ENCODE measurements at regions not wholly inside any gene's neighbourhood (a gene's known extent, or its start where the extent isn't known, plus 50 kb on each side); places are given as distances from the start of the nearest gene placed in this dataset.

DNA sequence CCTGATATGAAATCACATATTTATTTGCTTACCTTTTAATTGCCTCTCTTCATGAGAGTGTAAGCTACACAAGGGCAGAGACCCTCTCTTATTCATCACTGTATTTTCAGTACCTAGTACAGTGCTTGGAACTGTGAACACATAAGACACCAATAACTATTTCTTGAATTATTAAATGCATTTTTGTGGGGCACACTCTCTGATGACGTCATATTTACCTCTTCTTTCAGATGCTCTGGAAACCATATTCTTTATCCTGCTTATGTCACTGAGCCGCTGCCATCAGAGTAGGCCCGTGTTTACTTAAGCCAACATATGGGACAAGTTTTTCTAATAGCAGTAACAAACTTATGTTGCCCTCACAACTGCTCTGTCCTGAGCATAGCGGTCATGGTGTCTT, 266.5 kb downstream of the ELAVL2 start:
- no peak for DNase-seq (ENCODE audit: low read depth in 2 of 3, low spot score in 2 of 3)

DNA sequence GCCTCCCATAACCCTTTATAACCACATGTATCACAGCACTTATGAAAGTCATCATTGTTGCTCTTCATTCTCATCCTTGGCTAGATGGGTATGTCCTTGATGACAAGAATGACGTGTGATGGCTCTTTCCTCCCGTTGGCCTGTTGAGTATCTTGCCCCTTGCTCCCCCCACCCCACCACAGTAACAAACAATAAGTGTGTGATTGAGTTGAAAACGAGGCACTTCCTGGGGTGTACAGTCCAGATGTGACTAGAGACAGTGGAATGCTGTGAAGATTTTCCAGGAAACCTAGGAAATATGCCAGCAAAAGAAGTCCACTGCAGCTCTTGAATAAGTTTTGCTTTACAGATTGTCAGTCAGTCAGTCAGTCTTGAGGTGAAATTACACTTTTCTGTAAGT, 262.5 kb downstream of the ELAVL2 start:
- DNase-seq (ENCODE audit: low read depth in 2 of 3, low spot score in 2 of 3): no peak

DNA sequence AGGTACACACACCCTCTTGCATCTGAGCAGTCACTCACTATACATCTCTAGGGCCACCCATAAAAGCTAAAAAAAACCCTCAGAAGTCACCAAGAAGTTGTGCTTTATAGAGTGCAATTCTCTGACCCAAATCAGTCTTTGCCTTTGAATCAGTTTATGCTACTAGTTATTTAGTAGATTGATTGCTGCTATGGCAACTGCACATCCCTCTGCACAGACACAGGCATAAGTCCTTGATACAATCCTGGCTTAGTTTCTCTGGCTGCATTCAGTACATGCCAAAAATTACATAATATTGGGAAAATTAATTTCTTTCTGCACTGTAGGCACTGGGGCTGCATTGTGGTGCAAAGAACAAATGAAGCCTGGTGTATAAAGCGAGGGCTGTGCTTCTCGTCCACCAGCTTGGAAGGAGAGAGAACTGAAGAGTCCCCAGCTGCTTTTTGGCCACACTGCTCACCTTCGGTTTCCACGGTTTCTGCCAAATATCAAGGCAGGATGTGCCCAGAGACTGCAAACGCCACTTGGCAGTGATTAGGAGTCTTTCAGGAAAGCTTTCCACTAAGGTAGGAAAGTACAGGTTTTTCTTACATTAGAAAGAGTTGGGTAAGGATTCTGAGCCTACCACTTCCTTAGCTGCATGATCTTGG, 258.4 kb downstream of the ELAVL2 start:
- no peak for DNase-seq (ENCODE audit: low read depth in 2 of 3, low spot score in 2 of 3)

DNA sequence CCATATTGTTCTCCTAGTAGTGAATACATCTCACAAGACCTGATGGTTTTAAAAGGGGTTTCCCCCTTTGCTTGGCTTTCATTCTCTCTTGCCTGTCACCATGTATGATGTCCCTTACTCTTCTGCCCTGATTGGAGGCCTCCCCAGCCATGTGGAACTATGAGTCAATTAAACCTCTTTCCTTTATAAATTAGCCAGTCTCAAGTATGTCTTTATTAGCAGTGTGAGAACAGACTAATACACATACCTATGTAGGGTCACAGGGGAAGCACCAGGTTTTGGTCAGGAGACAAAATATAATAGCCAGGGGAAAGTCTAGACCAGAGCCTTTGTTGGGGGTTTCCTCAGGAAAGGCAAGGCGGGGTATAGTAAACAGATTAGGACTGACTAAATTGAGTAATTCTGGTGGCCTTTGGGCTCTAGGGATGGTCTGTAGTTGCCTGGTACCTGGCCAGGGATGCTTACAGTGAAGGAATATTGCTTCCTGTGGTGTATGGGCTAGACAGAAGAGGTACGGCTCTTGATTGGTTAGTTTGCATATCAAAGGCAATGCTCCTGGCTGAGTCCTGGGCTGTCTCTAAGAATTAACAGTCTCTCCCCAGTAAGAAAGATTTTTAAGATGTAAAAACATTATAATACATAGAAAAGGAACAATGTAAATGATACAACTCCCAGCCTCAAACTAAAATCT, 254.5 kb downstream of the ELAVL2 start:
- DNase-seq (ENCODE audit: low read depth in 2 of 3, low spot score in 2 of 3): no peak

DNA sequence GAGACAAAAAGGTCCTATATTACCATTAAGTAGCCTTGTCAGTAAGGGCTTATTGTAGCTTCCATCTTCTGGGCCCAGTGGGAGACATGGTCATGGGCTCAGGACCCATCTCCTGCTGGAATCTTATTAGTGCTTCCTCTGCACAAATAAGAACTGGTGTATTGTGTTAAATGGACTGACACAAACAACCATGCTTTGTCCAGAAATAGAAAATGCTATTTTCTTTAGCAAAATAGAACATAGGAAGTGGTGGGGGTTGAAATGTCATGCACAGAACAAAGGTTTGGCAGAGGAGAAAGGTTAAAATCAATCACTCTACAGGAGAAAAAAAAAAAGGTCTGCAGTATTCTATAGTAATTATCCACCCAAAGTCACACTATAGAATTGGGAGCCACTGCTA, 252.2 kb downstream of the ELAVL2 start:
- DNase-seq (ENCODE audit: low read depth in 2 of 3, low spot score in 2 of 3): no peak

DNA sequence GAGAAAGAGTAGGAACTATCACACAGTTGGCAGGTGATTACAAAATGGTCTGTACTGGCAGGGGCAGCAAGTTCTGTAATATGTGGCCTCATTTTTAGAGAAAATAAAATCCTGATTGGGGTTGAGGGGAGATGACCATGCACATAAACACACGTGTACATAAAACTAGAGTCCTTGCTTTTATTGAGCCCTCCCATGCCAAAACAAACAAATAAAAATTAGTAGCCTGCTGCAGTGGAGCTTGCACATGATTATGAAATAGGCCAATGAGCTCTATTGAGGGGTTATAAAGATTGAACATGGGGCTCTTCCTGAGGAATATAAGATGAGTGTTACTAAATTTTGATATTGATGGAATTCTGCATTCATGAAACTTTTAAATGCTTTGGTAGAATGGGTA, 248.4 kb downstream of the ELAVL2 start:
- DNase-seq (ENCODE audit: low read depth in 2 of 3, low spot score in 2 of 3): no peak

DNA sequence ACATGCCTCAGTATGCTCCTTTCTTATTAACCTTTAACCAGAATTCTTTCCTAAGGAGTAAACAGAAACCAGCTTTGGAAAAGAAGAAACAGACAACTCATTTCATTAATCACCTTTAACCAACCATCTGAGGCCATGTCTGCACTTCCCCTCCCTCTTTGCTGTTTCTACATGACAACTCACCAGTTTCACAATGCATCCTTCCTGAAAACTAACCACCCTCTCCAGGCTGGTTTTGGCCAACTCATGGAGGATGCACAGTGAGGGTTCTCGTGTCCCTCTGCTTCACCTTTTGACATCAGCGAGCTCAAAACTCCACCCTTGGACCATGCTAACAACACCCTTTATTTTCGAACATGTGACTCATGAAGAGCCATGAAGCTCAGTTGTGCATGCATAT, 244.1 kb downstream of the ELAVL2 start:
- DNase-seq (ENCODE audit: low read depth in 2 of 3, low spot score in 2 of 3): no peak

DNA sequence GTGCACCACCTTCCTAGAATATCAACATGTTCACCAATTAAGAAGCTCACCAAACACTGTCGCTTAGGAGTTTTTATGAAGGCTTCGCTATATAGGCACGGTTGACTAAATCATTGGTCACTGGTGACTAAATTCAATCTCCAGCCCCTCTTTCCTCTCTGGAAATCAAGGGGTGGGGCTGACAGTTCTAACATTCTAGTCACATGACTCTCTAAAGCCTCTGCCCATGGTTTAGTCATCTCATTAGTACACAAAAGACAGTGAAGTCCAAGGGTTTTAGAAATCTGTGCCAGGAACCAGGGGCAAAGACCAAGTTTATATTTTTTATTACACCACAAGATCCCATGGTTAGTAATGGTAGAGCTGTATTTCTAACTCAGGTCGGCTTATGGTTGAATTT, 243.2 kb downstream of the ELAVL2 start:
- no peak for DNase-seq (ENCODE audit: low read depth in 2 of 3, low spot score in 2 of 3)

DNA sequence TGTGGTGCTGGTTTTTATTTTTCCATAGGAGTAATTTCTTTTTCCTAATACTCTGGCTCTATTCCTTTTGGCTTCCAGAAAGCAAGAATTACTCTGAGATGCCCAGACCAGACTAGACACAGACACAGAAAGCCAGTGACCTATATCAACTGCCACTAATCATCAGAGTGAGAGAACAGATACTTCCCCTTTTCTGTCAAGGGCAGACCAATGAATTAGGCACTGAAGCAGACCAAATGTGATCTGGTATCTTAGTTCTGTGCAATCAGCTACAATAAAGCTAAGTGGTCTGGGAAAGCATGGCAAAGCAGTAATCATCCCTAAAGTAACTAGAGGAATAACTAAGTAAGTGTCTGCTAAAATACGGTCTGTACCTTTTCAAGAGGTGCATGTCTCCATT, 239.1 kb downstream of the ELAVL2 start:
- DNase-seq (ENCODE audit: low read depth in 2 of 3, low spot score in 2 of 3): no peak

DNA sequence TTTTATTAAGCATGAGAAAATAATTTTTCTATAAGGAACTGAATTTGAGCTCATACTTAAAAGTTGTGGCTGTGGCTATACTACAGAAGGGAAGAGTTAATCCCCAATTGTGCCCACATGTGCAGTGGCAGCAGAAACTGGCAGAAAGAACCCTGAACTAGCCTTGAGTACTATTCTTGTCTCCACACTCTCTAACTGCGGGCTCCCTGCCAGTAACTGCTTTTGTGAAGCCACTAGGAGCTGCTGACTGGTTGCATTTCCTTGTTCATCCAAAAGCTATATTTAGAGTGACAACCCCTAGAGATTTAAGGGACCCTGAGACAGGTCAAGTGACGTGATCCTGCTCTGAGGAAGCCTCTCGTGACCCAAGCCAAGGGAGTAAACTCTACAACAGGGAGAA, 238.6 kb downstream of the ELAVL2 start:
- DNase-seq (ENCODE audit: low read depth in 2 of 3, low spot score in 2 of 3): no peak

DNA sequence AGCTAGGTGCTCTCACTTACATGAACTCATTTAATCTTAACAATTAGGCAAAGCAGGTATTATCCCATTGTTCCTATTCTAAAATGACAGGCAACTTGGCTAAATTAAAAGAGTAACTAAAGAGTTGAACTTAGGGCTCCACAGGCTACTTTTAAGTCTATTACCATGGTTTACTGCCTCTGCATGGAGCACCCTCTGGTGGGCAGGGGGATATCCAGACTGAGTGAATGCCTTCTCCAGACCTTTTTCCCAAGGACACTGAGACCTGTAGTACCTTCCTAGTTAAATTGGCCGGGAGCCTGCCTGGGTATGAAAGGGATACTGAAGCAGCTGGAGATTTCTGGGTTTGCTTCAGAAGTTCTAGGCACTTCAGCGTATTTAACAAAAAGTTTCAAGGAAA, 238.1 kb downstream of the ELAVL2 start:
- no peak for DNase-seq (ENCODE audit: low read depth in 2 of 3, low spot score in 2 of 3)

DNA sequence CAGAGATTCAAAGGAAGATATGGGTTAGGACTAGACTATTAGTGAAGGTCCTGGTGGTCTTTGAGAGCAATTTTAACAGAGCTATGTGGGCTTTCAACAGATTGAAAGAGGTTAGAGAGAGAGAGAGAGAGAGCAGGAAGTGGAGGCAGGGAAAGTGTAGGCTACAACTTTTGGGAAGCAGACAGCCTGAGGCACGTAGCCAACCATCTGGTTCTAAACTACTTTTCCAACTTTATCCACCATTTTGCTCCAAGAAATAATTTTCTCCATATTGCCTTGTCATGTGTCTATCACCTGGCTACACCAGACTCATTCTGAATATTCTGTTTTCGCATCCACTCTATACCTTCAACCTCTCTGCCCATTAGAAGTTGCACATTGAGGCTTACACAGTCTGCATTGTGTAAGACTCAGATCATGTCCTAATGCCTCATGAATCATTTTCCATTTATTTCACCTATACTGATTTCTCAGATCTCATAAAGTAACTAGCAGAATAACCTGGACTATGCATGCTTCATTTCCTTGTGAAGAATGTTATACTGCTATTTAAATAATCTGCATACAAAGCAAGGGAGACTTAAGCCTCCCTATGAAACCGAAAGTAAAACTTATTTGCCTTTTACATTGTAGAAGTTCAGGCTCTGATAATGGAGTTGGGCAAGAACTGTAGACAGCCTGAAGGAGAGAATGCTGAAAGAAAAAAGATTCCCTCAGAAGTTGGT, 235.6 kb downstream of the ELAVL2 start:
- no peak for DNase-seq (ENCODE audit: low read depth in 2 of 3, low spot score in 2 of 3)

DNA sequence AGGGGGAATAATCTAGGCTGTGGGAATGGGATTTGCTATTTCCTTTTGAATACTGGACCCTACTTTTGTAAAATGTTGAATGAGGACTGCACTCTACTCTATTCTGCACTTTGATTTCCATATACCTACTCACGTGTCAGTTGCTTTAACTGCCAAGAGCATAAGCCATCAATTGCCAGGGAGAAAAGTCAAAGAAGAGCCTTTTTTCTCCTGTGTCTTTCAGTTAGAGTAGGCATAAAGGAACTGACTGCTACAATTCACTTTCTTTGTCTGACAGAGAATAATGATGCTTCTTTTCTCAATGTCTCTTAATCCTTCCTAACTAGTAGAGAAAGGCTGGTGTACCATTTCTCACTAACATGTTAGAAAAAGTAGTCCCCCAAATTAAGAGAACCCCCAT, 231.6 kb downstream of the ELAVL2 start:
- DNase-seq (ENCODE audit: low read depth in 2 of 3, low spot score in 2 of 3): no peak

DNA sequence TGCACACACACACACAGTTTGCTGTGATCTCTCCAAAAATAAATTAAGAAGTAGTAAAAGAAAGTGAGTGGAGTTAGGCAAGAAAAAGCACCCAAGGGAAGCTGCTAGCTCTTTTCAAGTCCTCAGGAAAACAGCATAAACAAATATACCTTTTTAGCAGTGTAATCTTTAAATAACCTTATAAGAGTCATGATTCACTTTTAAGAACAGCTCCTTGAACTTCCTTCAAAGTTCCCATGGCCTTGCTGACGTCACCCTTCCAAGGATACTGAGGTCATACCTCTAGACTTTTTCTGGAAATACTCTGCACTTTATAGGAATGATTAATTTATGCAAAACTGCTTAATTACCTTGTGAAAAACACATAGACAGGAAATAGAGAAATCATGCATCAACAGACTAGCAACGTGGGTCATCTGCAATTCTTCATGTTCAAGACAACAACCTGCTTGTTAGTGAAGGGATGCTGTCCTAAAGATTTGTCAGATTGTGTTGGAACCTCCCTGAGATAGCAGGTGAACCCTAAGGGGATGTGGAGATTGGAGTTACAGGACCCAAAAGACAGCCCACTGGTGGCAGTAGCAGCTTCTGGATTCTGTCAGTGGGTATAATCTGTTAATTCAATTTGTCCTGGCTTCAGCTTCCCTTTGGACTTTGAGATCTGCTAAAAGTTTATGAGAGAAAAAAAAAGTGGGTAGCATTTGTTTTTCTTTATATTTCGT, 229.0 kb downstream of the ELAVL2 start:
- DNase-seq (ENCODE audit: low read depth in 2 of 3, low spot score in 2 of 3): no peak

DNA sequence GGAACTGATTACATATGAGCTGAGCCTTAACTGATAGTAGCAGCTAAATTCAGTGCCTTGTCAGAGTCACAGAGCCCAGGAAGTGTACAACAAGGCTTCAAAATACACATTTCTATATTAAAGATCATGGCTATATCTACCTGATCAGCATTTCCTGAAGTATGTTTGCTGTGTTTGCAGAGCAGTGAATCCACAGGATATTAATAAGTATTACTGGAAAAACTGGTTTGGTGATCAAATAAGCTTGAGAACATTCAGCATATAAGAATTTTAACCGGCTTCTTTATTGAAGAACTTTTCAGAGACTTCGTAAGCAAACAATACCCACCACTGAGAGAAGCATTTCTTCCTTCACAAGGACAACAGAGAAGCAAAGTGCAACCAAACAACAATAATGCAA, 227.0 kb downstream of the ELAVL2 start:
- no peak for DNase-seq (ENCODE audit: low read depth in 2 of 3, low spot score in 2 of 3)

DNA sequence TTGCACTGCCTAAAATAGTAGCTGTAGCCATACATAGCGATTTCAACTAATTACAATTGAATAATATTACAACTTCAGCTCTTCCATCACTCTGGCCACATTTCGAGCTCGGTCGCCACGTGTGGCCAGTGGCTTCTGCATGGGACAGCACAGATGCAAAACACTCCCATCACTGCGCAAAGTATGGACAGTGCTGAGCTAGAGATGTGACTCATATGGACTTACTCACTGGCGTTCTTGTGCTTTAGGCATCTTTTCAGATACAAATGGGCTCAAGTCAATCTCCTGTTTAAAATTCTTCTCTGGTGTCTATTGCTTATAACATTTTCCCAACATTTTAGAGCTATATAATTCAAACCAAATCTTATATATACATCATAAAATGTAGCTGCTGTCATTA, 222.7 kb downstream of the ELAVL2 start:
- no peak for DNase-seq (ENCODE audit: low read depth in 2 of 3, low spot score in 2 of 3)

DNA sequence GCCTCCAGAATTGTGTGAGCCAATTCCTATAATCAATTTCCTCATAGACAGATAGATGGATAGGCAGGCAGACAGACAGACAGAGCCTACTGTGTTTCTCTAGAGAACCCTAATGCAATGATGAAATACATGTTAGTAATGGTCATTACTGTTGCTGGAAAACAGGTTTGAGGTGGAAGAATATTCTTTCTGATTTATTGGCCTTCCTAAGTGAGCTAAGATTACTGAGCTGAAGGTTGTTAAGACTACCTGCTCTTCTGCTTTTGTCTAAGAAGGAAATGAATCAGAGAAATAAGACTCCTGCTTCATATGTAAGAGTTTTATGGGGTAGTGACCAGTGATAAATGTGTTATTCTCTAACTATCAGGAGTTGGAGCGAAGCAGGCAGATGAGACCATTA, 219.9 kb downstream of the ELAVL2 start:
- no peak for DNase-seq (ENCODE audit: low read depth in 2 of 3, low spot score in 2 of 3)

DNA sequence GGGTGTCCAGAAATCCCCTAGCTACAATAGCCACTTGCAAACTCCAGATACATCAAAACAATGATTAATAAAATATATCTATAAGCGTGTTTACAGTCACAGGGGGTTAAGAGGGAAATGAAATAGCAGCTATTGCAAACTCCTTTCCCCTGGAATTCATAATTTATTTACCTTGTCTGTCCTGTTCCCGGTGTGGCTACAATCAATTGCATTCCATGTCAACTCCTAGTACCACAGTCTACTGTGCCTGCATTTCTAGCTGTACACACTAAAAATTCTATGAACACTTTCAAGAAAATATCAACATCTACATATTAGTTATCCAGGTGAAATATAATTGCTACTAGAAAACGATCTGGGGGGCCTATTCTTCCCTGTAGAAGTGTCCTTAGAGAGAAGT, 217.6 kb downstream of the ELAVL2 start:
- no peak for DNase-seq (ENCODE audit: low read depth in 2 of 3, low spot score in 2 of 3)

DNA sequence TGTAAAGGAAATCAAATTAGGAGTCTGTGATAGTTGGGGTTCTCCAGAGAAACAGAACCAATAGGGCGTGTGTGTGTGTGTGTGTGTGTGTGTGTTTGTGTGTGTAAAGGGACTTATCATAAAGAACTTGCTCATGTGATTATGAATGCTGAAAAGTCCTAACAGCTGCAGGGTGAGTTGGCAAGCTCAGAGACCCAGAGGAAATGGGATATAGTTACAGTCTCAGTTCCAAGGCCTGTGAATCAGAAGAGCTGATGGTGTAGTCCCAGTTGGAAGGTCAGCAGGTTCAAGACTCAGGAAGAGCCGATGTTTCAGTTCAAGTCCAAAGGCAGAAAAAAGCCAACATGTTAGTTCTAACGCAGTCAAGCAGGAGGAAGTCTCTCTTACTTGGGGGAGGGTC, 214.2 kb downstream of the ELAVL2 start:
- DNase-seq (ENCODE audit: low read depth in 2 of 3, low spot score in 2 of 3): no peak

DNA sequence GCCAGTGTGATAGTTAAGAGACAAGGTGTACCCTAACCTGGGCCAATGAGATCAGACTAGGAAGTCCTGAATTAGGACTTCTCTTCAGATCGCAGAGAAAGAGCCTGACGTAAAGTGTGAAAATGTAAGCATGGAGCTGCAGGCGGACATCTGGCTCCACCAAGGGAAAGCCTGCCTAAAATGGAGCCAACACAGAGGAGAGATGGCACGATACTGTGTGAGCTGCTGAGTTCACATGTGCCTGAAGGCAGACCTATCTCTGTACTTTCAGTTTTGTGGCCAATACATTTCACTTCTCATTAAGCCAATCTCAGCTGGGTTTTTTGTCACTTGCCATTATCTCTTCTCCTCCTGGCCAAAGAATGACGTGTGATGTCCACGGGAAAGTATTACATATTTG, 210.5 kb downstream of the ELAVL2 start:
- DNase-seq (ENCODE audit: low read depth in 2 of 3, low spot score in 2 of 3): no peak

DNA sequence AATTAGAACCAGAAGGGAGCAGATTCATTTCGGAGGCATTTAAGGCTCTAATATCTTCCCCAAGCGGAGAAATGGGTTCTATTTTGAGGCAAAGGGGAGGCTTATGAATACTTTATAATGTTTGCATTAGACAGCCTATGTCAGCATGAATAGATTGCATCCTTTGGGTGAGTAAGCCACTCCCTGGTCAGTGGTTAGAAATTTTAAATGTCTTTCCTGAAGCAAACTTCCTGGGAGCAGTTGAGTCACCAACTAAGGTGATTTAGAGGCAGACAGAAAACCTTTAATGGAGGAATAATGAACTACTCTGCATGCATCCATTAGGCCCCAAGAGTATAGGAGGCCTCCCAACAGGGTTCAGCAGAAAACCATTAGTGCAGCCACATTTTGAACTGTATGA, 204.9 kb downstream of the ELAVL2 start:
- DNase-seq (ENCODE audit: low read depth in 2 of 3, low spot score in 2 of 3): no peak

DNA sequence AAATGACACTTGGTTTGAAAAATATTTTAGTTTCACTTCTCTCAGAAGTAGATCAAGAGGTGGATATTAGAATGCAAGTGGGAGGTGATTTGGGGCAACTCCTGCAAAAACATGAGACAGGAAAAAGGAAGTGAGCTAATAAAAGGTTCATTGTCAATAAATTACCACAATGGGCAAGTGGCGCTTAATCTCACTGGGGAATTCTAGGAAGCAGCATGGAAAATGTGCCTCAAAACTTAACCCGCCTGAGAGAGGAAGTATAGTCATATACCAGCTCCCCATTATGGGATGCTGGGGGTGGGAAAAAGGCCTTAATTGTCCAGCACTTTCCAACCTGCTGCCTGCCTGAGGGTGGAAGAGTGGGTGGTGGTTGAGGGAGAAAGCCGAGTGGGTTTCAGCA, 204.1 kb downstream of the ELAVL2 start:
- DNase-seq (ENCODE audit: low read depth in 2 of 3, low spot score in 2 of 3): no peak
